ENCODE measurements at regions not wholly inside any gene's neighbourhood (a gene's known extent, or its start where the extent isn't known, plus 50 kb on each side); places are given as distances from the start of the nearest gene placed in this dataset.

DNA sequence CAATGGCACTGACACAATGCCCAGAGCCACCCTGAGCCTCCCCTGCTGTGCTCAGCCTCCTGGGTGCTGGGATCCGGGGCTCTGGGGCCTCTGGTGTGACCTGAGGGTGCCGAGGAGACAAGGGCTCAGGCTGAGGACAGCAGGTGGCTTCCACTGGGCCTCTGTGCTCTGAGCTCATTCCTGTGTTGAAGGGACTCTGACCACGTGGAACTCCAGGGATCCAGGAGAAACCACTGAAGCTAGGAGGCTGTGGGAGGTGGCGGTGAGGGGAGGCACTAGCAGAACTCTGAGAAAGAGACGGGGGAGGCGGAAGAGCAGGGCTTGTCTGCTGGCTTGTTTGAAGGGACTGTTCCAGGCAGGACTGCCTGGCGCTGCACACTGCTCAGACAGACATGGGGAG lies 318.7 kb upstream of the IRX1 start:
- no peaks in the 10 kb centered on the region for H3K4me1 ChIP-seq (replicated peaks in 1 of 2; ENCODE audit: control insufficient read depth in 2 of 2, insufficient read depth in 2 of 2, low read length in 2 of 2)
- no peak overlapping the region for H3K4me3 ChIP-seq

More for the DNA sequence above, 318.7 kb upstream of the IRX1 start:
- no peak for ATAC-seq
- Histone ChIP-seq H3K27ac (ENCODE audit: extremely low read depth, low read depth, low read length) (no peak overlapping the region), H3K36me3 (ENCODE audit: control insufficient read depth, insufficient read depth, low read length) (no peaks in the 10 kb centered on the region), H4K20me1 (replicated peaks; ENCODE audit: control insufficient read depth, insufficient read depth, low read length) (no peaks in the 10 kb centered on the region), H3K4me2 (ENCODE audit: insufficient read depth, low read length) (no peak overlapping the region), H3K27me3 (ENCODE audit: control insufficient read depth in 2 of 2, insufficient read depth in 2 of 2, low read length in 2 of 2) (peaks cover 0 to 4% of the 10 kb centered on the region in 2 experiments; a peak in 1 of 5 replicates), H3K9me3 (replicated peaks; ENCODE audit: control insufficient read depth, insufficient read depth, low read depth, low read length) (no peaks in the 10 kb centered on the region), H3K79me2 (ENCODE audit: control insufficient read depth, insufficient read depth, low read length) (no peaks in the 10 kb centered on the region), H3K9me1 (ENCODE audit: control insufficient read depth, insufficient read depth, low read length) (no peaks in the 10 kb centered on the region), H2AFZ (ENCODE audit: low read depth, low read length) (no peak overlapping the region), H3K9ac (ENCODE audit: insufficient read depth in 1 of 2, low read depth in 2 of 2, low read length in 2 of 2) (no peak overlapping the region)
- no peak for TF ChIP-seq ZNF12 (CRISPR knock-in tag; IDR thresholded peaks at IDR 0.05)
- no peak for TF ChIP-seq GABPA (tag; conservative IDR thresholded peaks at IDR 0.05; ENCODE audit: low read depth)
- no peak for TF ChIP-seq POLR2B (IDR thresholded peaks at IDR 0.05; ENCODE audit: low read depth, partially characterized antibody)
- no peak for TF ChIP-seq ZNF584 (CRISPR knock-in tag; IDR thresholded peaks at IDR 0.05; ENCODE audit: low read depth)
- TF ChIP-seq FOXA3 (CRISPR knock-in tag; conservative IDR thresholded peaks at IDR 0.05 in 1 of 2, IDR thresholded peaks at IDR 0.05 in 1 of 2), result no peak
- TF ChIP-seq ZNF436 (CRISPR knock-in tag; IDR thresholded peaks at IDR 0.05), result no peak
- no peak for TF ChIP-seq POU5F1 (IDR thresholded peaks at IDR 0.05; ENCODE audit: borderline replicate concordance, low read depth, low read length, partially characterized antibody)
- no peak for TF ChIP-seq CREBBP (IDR thresholded peaks at IDR 0.05; ENCODE audit: low read depth, low read length)
- TF ChIP-seq NR2C1 (IDR thresholded peaks at IDR 0.05), result no peak
- no peak for TF ChIP-seq NR2C1 (tag; IDR thresholded peaks at IDR 0.05)
- TF ChIP-seq SIRT6 (IDR thresholded peaks at IDR 0.05; ENCODE audit: low read depth, low read length), result no peak
- no peak for TF ChIP-seq NCOR1 (IDR thresholded peaks at IDR 0.05)
- TF ChIP-seq, protein P1, sequence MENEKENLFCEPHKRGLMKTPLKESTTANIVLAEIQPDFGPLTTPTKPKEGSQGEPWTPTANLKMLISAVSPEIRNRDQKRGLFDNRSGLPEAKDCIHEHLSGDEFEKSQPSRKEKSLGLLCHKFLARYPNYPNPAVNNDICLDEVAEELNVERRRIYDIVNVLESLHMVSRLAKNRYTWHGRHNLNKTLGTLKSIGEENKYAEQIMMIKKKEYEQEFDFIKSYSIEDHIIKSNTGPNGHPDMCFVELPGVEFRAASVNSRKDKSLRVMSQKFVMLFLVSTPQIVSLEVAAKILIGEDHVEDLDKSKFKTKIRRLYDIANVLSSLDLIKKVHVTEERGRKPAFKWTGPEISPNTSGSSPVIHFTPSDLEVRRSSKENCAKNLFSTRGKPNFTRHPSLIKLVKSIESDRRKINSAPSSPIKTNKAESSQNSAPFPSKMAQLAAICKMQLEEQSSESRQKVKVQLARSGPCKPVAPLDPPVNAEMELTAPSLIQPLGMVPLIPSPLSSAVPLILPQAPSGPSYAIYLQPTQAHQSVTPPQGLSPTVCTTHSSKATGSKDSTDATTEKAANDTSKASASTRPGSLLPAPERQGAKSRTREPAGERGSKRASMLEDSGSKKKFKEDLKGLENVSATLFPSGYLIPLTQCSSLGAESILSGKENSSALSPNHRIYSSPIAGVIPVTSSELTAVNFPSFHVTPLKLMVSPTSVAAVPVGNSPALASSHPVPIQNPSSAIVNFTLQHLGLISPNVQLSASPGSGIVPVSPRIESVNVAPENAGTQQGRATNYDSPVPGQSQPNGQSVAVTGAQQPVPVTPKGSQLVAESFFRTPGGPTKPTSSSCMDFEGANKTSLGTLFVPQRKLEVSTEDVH (IDR thresholded peaks at IDR 0.05; ENCODE audit: low read depth, partially characterized antibody), result no peak
- TF ChIP-seq FOXP1 (CRISPR knock-in tag; IDR thresholded peaks at IDR 0.05), result no peak
- DNase-seq (ENCODE audit: extremely low read depth in 1 of 4, low spot score in 3 of 4), result no peak
- ChIA-PET CTCF (ENCODE audit: low intra/inter-chr PET ratio) (no interaction called here), POLR2A (no interaction called here)
- no peak for FAIRE-seq
- BruUV-seq (replicated peaks), result no TSS peak
- 6% methylated on average over 7 of the region's 7 CpGs for WGBS (ENCODE audit: insufficient coverage, low coverage, missing lambda C conversion rate)
- in situ Hi-C loops (cut with MboI) (no loop called here), intact Hi-C loops (cut with micrococcal nuclease) (no loop called here)
